ENCODE measurements at regions not wholly inside any gene's neighbourhood (a gene's known extent, or its start where the extent isn't known, plus 50 kb on each side); places are given as distances from the start of the nearest gene placed in this dataset.

DNA sequence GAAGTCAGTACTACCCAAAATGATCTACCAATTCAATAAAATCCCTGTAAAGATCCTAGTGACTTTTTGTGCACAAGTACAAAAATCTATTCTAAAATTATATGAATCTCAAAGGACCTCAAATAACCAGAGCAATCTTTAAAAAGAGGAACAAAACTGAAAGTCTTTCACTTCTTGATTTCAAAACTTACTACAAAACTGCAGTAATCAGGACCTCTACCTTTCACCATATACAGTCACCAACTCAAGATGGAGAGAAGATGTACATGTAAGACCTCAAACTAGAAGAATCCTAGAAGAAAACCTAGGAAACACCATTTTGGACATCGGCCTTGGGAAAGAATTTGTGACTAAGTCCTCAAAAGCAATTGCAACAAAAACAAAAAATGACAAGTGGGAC lies 109.5 kb upstream of the CD93 start:
- TF ChIP-seq, protein P1, sequence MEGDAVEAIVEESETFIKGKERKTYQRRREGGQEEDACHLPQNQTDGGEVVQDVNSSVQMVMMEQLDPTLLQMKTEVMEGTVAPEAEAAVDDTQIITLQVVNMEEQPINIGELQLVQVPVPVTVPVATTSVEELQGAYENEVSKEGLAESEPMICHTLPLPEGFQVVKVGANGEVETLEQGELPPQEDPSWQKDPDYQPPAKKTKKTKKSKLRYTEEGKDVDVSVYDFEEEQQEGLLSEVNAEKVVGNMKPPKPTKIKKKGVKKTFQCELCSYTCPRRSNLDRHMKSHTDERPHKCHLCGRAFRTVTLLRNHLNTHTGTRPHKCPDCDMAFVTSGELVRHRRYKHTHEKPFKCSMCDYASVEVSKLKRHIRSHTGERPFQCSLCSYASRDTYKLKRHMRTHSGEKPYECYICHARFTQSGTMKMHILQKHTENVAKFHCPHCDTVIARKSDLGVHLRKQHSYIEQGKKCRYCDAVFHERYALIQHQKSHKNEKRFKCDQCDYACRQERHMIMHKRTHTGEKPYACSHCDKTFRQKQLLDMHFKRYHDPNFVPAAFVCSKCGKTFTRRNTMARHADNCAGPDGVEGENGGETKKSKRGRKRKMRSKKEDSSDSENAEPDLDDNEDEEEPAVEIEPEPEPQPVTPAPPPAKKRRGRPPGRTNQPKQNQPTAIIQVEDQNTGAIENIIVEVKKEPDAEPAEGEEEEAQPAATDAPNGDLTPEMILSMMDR (IDR thresholded peaks at IDR 0.05), result no peak
- TF ChIP-seq POLR2AphosphoS5 (IDR thresholded peaks at IDR 0.05), result no peak
